VCaP (cell line): ENCODE measurements at regions not wholly inside any gene's neighbourhood (a gene's known extent, or its start where the extent isn't known, plus 50 kb on each side); places are given as distances from the start of the nearest gene placed in this dataset.
A peak's percentile ranks its signal among the peaks of the same experiment; 100 is the strongest.

Experiments used
- H3K27ac ChIP-seq: fragments of 450-650 bp; 2 replicates; pipeline ENCODE4 v1.5.1; 2017
- TF ChIP-seq, protein P1 (sequence below): fragments of 450-650 bp; conservative IDR thresholded peaks from 2 replicates; pipeline ENCODE4 v1.5.1; 2017; ENCODE audit warnings: mild to moderate bottlenecking, moderate library complexity

DNA sequence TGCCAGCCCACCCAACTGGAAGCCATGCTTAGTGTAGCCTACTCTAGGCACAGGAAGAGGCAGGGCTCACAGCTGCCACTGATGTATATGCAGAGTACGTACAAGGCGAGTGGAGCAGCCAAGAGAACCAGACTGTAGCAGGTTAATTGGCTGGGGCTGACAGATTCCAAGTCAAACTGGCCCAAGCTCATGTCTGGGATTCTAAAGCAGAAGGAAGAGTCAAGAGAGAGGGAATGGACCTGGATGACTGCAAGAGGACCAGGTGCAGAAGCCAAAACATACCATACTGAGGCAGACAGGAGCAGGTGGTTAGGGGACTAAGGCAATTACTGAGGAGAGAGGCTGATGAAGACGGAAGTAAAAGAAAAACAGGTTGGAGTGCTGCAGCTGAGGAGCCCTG lies 51.3 kb upstream of the LRRN2 start:
- no peak overlapping the region for H3K27ac ChIP-seq
- TF ChIP-seq, protein P1, sequence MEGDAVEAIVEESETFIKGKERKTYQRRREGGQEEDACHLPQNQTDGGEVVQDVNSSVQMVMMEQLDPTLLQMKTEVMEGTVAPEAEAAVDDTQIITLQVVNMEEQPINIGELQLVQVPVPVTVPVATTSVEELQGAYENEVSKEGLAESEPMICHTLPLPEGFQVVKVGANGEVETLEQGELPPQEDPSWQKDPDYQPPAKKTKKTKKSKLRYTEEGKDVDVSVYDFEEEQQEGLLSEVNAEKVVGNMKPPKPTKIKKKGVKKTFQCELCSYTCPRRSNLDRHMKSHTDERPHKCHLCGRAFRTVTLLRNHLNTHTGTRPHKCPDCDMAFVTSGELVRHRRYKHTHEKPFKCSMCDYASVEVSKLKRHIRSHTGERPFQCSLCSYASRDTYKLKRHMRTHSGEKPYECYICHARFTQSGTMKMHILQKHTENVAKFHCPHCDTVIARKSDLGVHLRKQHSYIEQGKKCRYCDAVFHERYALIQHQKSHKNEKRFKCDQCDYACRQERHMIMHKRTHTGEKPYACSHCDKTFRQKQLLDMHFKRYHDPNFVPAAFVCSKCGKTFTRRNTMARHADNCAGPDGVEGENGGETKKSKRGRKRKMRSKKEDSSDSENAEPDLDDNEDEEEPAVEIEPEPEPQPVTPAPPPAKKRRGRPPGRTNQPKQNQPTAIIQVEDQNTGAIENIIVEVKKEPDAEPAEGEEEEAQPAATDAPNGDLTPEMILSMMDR: no peak

DNA sequence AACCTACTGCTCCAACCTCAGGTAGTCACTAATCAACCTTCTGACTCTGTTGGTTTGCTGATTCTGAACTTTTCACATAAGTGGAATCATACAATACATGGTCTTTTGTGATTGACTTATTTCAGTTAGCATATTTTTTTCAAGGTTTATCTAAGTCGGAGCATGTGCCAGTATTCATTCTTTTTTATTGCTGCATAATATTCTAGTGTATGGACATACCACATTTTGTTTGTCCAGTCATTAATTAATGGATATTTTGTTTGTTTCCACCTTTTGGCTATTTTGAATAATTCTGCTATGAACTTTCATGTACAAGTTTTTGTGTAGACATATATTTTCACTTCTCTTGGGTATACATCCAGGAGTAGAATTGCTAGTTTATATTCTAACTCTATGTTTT lies 53.0 kb upstream of the LRRN2 start:
- H3K27ac ChIP-seq: no peak overlapping the region
- TF ChIP-seq, protein P1: no peak

DNA sequence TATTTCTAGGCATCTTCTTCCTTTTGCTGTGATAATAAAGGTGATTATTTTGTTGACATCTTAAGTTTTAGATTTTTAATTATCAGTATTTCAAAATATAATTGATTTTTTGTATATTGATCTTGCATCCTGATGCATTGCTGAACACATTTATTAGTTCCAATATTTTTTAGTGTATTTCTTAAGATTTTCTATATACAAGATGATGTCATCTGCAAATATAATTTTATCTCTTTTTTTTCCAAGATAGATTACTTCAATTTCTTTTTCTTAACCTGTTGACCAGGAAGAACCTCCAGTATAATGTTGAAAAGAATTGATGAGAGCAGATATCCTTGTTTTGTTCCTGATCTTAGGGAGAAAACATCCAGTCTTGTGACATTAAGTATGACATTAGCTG lies 54.8 kb upstream of the LRRN2 start:
- TF ChIP-seq, protein P1: no peak
- no peak overlapping the region for H3K27ac ChIP-seq

DNA sequence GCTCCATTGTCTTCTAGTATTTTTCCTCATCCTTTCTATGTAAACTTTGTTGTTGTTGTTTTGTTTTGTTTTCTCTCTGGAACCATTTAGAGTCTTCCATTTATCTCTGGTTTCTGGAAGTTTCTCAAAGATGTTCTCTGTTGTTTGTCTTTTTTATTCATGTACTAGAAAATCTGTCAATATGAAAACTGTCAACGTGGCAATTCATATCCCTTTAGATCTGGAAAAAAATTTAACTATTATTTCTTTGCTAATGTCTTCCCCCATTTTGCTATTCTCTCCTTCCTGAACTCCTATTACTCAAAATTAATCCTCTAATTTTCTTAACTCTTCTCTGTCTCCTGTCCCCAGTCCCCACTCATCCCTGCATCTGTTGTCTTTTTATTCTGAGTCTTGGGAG lies 55.9 kb upstream of the LRRN2 start:
- TF ChIP-seq, protein P1: no peak
- no peak overlapping the region for H3K27ac ChIP-seq

DNA sequence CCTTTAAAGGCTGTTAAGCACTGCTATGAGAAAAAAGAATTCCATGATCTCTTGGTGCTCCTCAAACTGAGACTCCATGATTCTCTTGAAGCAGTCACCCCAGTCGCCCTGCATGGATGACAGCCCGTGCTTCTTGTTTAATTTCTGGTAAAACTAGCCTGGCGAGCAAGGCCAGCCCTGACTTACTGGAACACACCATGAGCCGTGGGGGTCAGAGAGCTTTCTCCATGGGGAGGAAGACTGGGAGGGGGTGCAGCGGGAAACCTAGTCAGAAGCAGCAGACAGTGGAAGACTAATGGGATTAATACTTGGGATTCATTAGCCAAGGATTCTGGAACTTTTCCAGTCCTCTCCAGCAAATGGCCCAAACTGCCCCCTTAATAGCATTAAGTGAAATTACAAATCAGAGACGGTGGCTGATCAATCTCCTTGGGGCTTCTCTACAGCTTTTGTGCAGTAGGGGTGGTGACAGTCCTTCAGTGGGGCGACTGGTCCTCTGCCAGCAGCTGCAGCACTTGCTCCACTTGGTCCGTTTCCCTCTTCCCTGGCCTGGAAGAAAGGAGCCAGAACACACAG lies 57.2 kb upstream of the LRRN2 start:
- no peak overlapping the region for H3K27ac ChIP-seq
- TF ChIP-seq, protein P1: no peak

DNA sequence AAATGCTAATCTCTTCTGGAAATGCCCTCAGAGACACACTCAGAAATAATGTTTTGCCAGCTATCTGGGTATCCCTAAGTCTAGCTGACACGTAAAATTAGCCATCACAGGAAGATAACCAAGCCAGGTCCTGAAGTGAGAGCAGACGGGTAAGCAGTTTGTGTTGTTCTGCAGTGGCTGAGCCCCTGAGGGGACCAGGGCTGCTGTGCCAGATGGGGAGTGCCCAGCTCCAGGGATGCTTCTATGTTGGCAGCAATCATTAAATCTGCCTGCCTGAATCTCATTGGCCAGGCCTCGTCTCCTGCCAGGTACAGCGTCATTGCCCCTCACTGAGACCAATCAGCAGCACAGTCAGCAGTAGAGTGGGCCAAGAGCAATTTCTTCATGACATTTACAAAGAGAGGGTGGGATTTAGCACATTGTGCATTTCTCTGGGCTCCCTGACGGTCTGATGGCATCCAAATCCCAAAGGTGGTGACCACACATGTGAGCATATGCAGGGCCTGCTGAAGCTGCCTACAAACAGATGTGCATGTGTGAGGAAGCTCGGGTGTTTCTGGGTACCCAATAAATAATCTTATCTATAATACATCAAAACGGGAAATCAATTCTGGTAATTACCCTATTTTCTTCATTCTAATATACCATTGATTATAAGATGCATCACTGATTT lies 58.7 kb upstream of the LRRN2 start:
- TF ChIP-seq, protein P1: no peak

DNA sequence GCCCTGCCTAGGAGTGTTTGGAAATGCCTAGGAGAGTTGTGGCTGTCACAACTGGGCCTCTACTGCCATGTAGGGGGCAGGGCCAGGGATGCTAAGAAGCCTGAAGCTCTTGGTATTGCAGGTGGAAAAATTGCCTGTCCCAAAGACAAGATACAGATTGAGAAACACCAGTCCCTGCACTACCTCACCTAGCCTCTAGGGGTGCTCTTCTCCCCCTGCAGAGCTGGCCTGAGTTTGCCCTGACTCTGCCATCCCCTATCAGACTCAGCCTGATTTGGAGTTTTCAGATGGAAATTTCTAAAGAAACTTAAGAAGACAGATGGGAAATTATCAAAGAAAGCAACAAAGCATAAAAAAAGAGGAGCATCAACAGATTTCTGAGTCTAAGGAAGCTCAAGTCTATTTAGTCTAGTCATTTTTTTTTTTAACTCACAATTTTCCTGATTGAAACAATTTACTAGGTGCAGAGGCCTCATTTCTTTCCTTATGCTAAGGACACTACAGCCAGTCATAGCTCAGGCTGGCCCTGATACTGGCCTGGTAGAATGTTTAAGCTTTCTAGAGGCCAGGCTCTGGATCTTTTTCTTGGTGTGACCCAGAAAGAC lies 61.4 kb upstream of the LRRN2 start:
- TF ChIP-seq, protein P1: peak; percentile 89
- H3K27ac ChIP-seq: no peak overlapping the region

More for the DNA sequence above, 58.7 kb upstream of the LRRN2 start:
- H3K27ac ChIP-seq: no peak overlapping the region
